ENCODE measurements at regions not wholly inside any gene's neighbourhood (a gene's known extent, or its start where the extent isn't known, plus 50 kb on each side); places are given as distances from the start of the nearest gene placed in this dataset.

- TF ChIP-seq POLR2AphosphoS5 (IDR thresholded peaks at IDR 0.05; ENCODE audit: low read depth, low read length) (no peak), TAF1 (IDR thresholded peaks at IDR 0.05; ENCODE audit: borderline replicate concordance, insufficient read depth, low read length) (no peak), SIN3A (IDR thresholded peaks at IDR 0.05; ENCODE audit: borderline replicate concordance, insufficient read depth, low read length) (no peak), REST (IDR thresholded peaks at IDR 0.05; ENCODE audit: insufficient read depth in 1 of 2, low read depth in 2 of 2, low read length in 2 of 2) (no peak), FOXP2 (optimal IDR thresholded peaks at IDR 0.05; ENCODE audit: borderline replicate concordance, extremely low read depth, extremely low read length, insufficient read depth) (no peak)
Measured at GRCh38 chr4:83782591-83782990, 246.7 kb downstream of the GPAT3 start.

- TF ChIP-seq SIN3A (IDR thresholded peaks at IDR 0.05; ENCODE audit: borderline replicate concordance, insufficient read depth, low read length) (no peak), FOXP2 (optimal IDR thresholded peaks at IDR 0.05; ENCODE audit: borderline replicate concordance, extremely low read depth, extremely low read length, insufficient read depth) (no peak), TAF1 (IDR thresholded peaks at IDR 0.05; ENCODE audit: borderline replicate concordance, insufficient read depth, low read length) (no peak), POLR2AphosphoS5 (IDR thresholded peaks at IDR 0.05; ENCODE audit: low read depth, low read length) (no peak), REST (IDR thresholded peaks at IDR 0.05; ENCODE audit: insufficient read depth in 1 of 2, low read depth in 2 of 2, low read length in 2 of 2) (no peak)
Measured at GRCh38 chr4:83781434-83781833, 245.5 kb downstream of the GPAT3 start.

GRCh38 chr4:83780053-83780733 is 244.3 kb downstream of the GPAT3 start:
- TF ChIP-seq REST (IDR thresholded peaks at IDR 0.05; ENCODE audit: insufficient read depth in 1 of 2, low read depth in 2 of 2, low read length in 2 of 2) (no peak), POLR2AphosphoS5 (IDR thresholded peaks at IDR 0.05; ENCODE audit: low read depth, low read length) (no peak)

GRCh38 chr4:83779103-83780052 is 243.5 kb downstream of the GPAT3 start:
- TF ChIP-seq REST (IDR thresholded peaks at IDR 0.05; ENCODE audit: insufficient read depth in 1 of 2, low read depth in 2 of 2, low read length in 2 of 2) (no peak), POLR2AphosphoS5 (IDR thresholded peaks at IDR 0.05; ENCODE audit: low read depth, low read length) (no peak), FOXP2 (optimal IDR thresholded peaks at IDR 0.05; ENCODE audit: borderline replicate concordance, extremely low read depth, extremely low read length, insufficient read depth) (no peak), TAF1 (IDR thresholded peaks at IDR 0.05; ENCODE audit: borderline replicate concordance, insufficient read depth, low read length) (no peak), SIN3A (IDR thresholded peaks at IDR 0.05; ENCODE audit: borderline replicate concordance, insufficient read depth, low read length) (no peak)

Measured in PFSK-1 (cell line).